Keratinocyte (primary cell): ENCODE measurements at regions not wholly inside any gene's neighbourhood (a gene's known extent, or its start where the extent isn't known, plus 50 kb on each side); places are given as distances from the start of the nearest gene placed in this dataset.

ENCODE experiments used
- EZH2 ChIP-seq: IDR thresholded peaks from one replicate; pipeline ENCODE4 v1.6.1; 2012; ENCODE audit warnings: inconsistent platforms, mild to moderate bottlenecking, low read length, moderate library complexity
- TF ChIP-seq, protein P1 (sequence below), 3 experiments: IDR thresholded peaks in 1 of 3; conservative IDR thresholded peaks in 1 of 3; optimal IDR thresholded peaks in 1 of 3; 2 replicates in 2 of 3; 3 replicates in 1 of 3; pipeline versions ENCODE3 to v1.5.1; 2011; ENCODE audit warnings: low read length in 3 of 3, mild to moderate bottlenecking in 3 of 3, moderate library complexity in 2 of 3, control low read depth in 1 of 3, inconsistent platforms in 1 of 3; ENCODE audit not compliant: insufficient read depth in 2 of 3; ENCODE audit errors: extremely low read depth in 1 of 3

GRCh38 chr11:42906226-42906625 lies 405.6 kb upstream of the API5 start:
- TF ChIP-seq, protein P1, sequence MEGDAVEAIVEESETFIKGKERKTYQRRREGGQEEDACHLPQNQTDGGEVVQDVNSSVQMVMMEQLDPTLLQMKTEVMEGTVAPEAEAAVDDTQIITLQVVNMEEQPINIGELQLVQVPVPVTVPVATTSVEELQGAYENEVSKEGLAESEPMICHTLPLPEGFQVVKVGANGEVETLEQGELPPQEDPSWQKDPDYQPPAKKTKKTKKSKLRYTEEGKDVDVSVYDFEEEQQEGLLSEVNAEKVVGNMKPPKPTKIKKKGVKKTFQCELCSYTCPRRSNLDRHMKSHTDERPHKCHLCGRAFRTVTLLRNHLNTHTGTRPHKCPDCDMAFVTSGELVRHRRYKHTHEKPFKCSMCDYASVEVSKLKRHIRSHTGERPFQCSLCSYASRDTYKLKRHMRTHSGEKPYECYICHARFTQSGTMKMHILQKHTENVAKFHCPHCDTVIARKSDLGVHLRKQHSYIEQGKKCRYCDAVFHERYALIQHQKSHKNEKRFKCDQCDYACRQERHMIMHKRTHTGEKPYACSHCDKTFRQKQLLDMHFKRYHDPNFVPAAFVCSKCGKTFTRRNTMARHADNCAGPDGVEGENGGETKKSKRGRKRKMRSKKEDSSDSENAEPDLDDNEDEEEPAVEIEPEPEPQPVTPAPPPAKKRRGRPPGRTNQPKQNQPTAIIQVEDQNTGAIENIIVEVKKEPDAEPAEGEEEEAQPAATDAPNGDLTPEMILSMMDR (optimal IDR thresholded peaks at IDR 0.05 in 1 of 3, IDR thresholded peaks at IDR 0.05 in 1 of 3, conservative IDR thresholded peaks at IDR 0.05 in 1 of 3; ENCODE audit: extremely low read depth in 1 of 3, insufficient read depth in 2 of 3, low read length in 3 of 3), result no peak
- no peak for TF ChIP-seq EZH2
